Kidney (tissue), 13 donors: ENCODE measurements at regions not wholly inside any gene's neighbourhood (a gene's known extent, or its start where the extent isn't known, plus 50 kb on each side); places are given as distances from the start of the nearest gene placed in this dataset.
A peak's percentile ranks its signal among the peaks of the same experiment; 100 is the strongest.

ENCODE experiments used
- DNase-seq, 5 donors: peaks; one replicate each; pipeline ENCODE4 v3.0.0-alpha.2; 2013 to 2020
- FAIRE-seq: peaks from 2 replicates; lab custom pipeline; 2012; peaks lifted over from hg19 to GRCh38; lab: Jason Lieb, UNC
- H3K27ac ChIP-seq, 2 donors: one replicate each; pipeline ENCODE4 v1.7.0; 2013; ENCODE audit warnings: low read depth in 2 of 2, low read length in 2 of 2, inconsistent platforms in 1 of 2
- H3K27me3 ChIP-seq: one replicate; pipeline ENCODE4 v1.7.1; 2013; ENCODE audit warnings: low read length, inconsistent platforms; ENCODE audit not compliant: control insufficient read depth, insufficient read depth
- H3K36me3 ChIP-seq, 3 donors: one replicate each; pipeline versions ENCODE4 v1.7.0 to v1.7.1; 2013; ENCODE audit warnings: low read length in 3 of 3, control low read depth in 1 of 3, inconsistent platforms in 1 of 3; ENCODE audit not compliant: insufficient read depth in 3 of 3, control insufficient read depth in 2 of 3
- H3K4me1 ChIP-seq, 3 donors: one replicate each; pipeline versions ENCODE4 v1.7.0 to v1.7.1; 2013; ENCODE audit warnings: low read length in 3 of 3, inconsistent platforms in 1 of 3, low read depth in 1 of 3; ENCODE audit not compliant: control insufficient read depth in 2 of 3, insufficient read depth in 2 of 3
- H3K4me3 ChIP-seq, 3 donors: one replicate each; pipeline versions ENCODE4 v1.7.0 to v1.8.1; 2013; ENCODE audit warnings: low read length in 3 of 3, control low read depth in 1 of 3, inconsistent platforms in 1 of 3
- H3K9ac ChIP-seq, 3 donors: one replicate each; pipeline versions ENCODE4 v1.7.0 to v1.7.1; 2013; ENCODE audit warnings: low read length in 3 of 3, control low read depth in 1 of 3, inconsistent platforms in 1 of 3
- H3K9me3 ChIP-seq, 3 donors: one replicate each; pipeline versions ENCODE4 v1.7.0 to v1.7.1; 2013; ENCODE audit warnings: low read length in 3 of 3, control low read depth in 1 of 3, inconsistent platforms in 1 of 3; ENCODE audit not compliant: control insufficient read depth in 2 of 3, insufficient read depth in 1 of 3
- intact Hi-C: fragments of 100-400 bp; cut with DNase I; formaldehyde crosslinking; loops from one replicate; pipeline ENCODE4 v1.11.1; 2022
- TF ChIP-seq, protein P1 (sequence below): IDR thresholded peaks from 3 replicates; pipeline ENCODE4 v1.5.1; 2012; ENCODE audit warnings: mild to moderate bottlenecking, moderate library complexity, borderline replicate concordance; ENCODE audit not compliant: insufficient read depth; ENCODE audit errors: extremely low read depth
- donor health status: control.
- donor health status: control.
- donor health status: control.
- donor health status: control.
- donor health status: control.
- donor health status: DM: yes; HTN: yes; CAD: no.
- donor health status: Normal renal cell carcinoma (clear cell type).

DNA sequence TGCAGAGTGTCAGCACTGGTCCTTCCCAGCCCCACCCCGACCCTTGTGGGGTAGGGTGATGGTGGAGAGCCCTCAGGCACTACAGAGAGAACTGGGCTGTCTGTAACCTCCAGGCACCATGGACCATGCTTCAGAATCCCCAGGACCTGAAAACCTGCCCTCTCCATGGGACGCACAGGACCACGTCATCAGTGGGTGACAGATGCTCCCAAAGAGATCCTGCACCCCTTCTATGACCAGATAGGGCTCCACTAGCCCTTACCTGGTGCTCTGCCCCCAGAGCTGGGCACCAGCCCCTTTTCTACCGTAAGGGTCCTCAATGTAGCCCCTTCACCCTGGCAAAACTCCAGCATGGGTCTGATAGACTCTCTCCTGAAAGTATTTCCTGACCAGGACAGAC, 165.9 kb upstream of the NECTIN1 start:
- FAIRE-seq = no peak

DNA sequence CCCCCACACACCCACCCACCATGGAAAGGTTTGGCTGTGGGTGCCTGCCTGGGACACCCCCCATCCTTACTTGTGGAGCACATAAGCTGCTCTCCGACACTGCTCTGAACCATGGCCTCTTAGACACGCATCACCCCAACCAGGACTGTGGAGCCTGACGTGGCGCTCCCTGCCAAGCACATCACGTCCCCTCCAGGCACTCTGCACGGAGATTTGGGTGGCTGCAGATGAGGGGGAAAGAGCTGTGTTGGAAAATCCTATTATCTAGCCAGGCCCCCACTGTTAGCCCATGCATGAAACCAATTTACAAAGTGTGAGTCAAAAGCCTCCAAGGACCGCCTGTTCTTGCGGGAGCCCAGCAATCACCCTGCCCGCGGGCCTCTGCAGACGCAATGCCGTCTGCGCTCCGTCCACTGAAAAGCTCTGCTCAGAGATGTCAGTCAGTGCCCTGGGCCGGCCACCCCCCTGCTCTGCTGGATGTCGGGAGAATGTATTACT, 163.4 kb upstream of the NECTIN1 start:
- no peak overlapping the region for H3K27ac ChIP-seq
- no peak for FAIRE-seq
- intact Hi-C loops = no loop called here
- no peaks in the 10 kb centered on the region for H3K9me3 ChIP-seq
- no peak overlapping the region for H3K4me3 ChIP-seq
- no peaks in the 10 kb centered on the region for H3K36me3 ChIP-seq
- no peaks in the 10 kb centered on the region for H3K27me3 ChIP-seq
- peaks cover 0 to 2% (median 0%) of the 10 kb centered on the region in 3 donors for H3K4me1 ChIP-seq
- peak in 2 of 5 donors; percentile 20 to 64 for DNase-seq
- no peak overlapping the region for H3K9ac ChIP-seq
- TF ChIP-seq, protein P1, sequence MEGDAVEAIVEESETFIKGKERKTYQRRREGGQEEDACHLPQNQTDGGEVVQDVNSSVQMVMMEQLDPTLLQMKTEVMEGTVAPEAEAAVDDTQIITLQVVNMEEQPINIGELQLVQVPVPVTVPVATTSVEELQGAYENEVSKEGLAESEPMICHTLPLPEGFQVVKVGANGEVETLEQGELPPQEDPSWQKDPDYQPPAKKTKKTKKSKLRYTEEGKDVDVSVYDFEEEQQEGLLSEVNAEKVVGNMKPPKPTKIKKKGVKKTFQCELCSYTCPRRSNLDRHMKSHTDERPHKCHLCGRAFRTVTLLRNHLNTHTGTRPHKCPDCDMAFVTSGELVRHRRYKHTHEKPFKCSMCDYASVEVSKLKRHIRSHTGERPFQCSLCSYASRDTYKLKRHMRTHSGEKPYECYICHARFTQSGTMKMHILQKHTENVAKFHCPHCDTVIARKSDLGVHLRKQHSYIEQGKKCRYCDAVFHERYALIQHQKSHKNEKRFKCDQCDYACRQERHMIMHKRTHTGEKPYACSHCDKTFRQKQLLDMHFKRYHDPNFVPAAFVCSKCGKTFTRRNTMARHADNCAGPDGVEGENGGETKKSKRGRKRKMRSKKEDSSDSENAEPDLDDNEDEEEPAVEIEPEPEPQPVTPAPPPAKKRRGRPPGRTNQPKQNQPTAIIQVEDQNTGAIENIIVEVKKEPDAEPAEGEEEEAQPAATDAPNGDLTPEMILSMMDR = no peak

More for the DNA sequence above, 165.9 kb upstream of the NECTIN1 start:
- no peak for DNase-seq
- no peak overlapping the region for H3K9ac ChIP-seq
- H3K4me3 ChIP-seq = no peak overlapping the region
- no peaks in the 10 kb centered on the region for H3K27me3 ChIP-seq
- H3K9me3 ChIP-seq = no peaks in the 10 kb centered on the region
- H3K27ac ChIP-seq = no peak overlapping the region
- H3K36me3 ChIP-seq = no peaks in the 10 kb centered on the region
- TF ChIP-seq, protein P1 = no peak
- intact Hi-C loops = no loop called here
- no peaks in the 10 kb centered on the region for H3K4me1 ChIP-seq

DNA sequence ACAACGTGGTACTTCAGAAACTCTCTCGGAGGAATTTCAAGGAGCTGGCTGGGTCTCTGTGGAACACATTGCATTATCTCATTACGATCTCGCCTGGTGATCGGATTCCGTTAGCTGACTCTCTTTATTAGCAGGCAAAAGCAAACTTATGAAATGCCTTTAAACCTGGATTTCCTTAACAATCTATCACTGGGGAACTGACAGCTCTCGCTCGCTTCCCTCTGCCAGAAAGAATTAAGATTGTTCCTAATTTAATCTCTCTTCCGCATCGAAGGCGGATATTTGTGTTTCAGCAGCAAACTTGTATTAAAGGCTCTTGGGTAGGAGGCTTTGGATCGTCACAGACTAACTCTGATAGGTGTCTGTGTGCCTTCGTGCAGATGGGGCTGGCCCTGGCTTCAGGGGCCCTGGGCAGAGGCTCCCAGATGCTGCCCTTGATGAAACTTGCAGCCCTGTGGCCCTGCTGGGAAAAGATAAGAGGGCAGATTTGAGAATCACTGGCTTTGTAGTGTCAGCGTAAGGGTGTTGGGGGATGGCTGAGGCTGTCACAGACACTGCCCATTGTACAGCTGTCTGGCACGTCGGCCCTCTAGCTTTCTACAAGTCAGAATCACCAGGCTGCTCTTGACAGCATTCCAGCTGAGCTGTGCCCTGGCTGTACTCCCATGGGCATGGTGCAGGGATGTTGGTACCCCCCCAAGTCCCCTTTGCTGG, 162.2 kb upstream of the NECTIN1 start:
- H3K27me3 ChIP-seq = no peaks in the 10 kb centered on the region
- H3K4me3 ChIP-seq = no peak overlapping the region
- H3K36me3 ChIP-seq = no peaks in the 10 kb centered on the region
- H3K9me3 ChIP-seq = no peaks in the 10 kb centered on the region
- peaks cover 0 to 2% (median 0%) of the 10 kb centered on the region in 3 donors for H3K4me1 ChIP-seq
- no peak overlapping the region for H3K9ac ChIP-seq
- H3K27ac ChIP-seq = no peak overlapping the region
- DNase-seq = no peak
- no peak for FAIRE-seq
- TF ChIP-seq, protein P1 = no peak
- intact Hi-C loops = no loop called here
